ENCODE measurements at regions not wholly inside any gene's neighbourhood (a gene's known extent, or its start where the extent isn't known, plus 50 kb on each side); places are given as distances from the start of the nearest gene placed in this dataset.
"Not testable (repeated sequence)": the region's sequence is repeated elsewhere in the genome, so short reads cannot be mapped to it uniquely, and the experiment has no call there.

DNA sequence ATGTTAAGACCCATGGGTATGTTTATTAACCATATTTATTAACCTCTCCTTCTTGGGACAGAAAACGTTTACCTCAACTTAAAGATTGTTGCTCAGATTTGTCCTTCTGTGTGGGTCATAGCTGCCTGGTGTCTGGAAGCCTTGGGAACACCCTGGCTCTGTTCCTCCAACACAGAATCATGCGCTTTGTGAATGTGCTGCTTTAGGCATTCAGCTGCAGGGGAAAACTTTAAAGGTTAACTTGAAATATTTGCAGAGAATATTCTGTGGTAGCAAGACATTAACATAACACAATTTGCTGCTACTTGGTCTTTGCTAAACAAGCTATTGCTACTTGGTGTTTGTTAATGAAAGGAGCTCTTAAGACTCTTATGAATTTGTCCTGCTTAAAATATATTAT is 50.5 kb upstream of the THOC3 start:
- H3K27me3 ChIP-seq; H3K4me1 ChIP-seq; H3K4me3 ChIP-seq (replicated peaks in 1 of 3); H3K27ac ChIP-seq; DNase-seq; H3K9me3 ChIP-seq; H3K36me3 ChIP-seq; intact Hi-C loops (cut with DNase I): not testable (repeated sequence)
- no CpG with 5 or more reads among the region's 2 CpGs for WGBS, 2 donors

DNA sequence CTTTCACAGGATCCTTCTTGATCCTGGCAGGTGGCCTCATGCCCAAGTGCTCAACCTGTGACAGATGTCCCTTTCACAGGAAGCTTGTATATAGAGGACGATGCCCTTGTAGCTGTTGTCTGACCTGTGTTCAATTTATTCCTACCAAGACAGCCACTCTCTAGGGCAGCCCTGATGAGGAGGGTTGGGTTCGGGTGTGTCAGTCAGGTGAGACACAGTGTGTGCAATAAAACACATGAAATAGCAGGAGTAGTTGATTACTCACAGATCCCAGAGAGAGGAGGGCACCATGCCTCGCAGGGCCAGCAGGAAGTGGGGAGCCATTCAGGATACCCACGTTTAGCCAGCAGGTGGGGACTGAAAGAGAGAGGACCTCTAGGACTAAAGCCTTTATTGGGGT is 52.7 kb upstream of the THOC3 start:
- DNase-seq; intact Hi-C loops (cut with DNase I); H3K27me3 ChIP-seq; H3K36me3 ChIP-seq; H3K4me3 ChIP-seq (replicated peaks in 1 of 3); H3K9me3 ChIP-seq; H3K4me1 ChIP-seq; H3K27ac ChIP-seq: not testable (repeated sequence)
- no CpG with 5 or more reads among the region's 4 CpGs for whole genome bisulfite sequencing, 2 donors

DNA sequence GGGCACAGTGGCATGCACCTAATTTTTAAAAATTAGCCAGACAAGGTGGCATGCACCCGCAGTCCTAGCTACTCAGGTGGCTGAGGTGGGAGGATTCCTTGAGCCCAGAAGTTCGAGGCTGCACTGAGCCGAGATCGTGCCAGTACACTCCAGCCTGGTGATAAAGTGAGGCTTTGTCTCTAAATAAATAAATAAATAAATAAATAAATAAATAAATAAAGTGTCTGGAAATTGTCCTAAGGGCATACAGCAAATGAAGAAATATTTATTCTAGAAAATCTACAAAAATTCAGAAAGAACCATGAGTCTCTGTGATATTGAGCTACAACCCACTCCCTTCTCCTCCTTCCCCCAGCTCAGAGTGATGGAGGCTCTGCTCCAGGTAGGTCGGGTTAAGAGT is 55.4 kb upstream of the THOC3 start:
- H3K27ac ChIP-seq; H3K36me3 ChIP-seq; H3K27me3 ChIP-seq; H3K4me1 ChIP-seq; DNase-seq; H3K4me3 ChIP-seq (replicated peaks in 1 of 3); intact Hi-C loops (cut with DNase I); H3K9me3 ChIP-seq: not testable (repeated sequence)
- WGBS, 2 donors = 90% methylated on average over 4 of the region's 5 CpGs; no CpG with 5 or more reads in 1 of the 2 donors

DNA sequence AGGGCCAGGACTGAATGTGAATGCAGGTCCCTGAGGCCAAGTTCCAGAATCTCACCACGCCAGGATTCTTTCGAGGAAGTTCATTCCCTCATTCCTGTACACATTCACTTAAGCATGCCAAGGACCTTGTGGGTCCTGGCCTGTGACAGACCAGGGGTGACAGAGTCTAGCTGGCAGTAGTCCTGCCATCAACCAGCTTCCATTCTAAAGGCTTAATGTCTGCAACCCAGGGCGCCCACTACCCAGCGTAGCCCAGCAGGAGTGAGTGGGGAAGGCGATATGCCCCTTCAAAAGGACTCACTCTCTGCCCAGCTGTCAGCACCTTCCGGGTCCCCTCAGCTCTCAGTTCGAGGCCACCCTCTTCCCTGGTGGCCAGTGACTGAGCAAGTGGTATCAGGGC is 61.3 kb upstream of the THOC3 start:
- intact Hi-C loops (cut with DNase I); DNase-seq; H3K27me3 ChIP-seq; H3K9me3 ChIP-seq; H3K36me3 ChIP-seq; H3K4me3 ChIP-seq (replicated peaks in 1 of 3); H3K27ac ChIP-seq; H3K4me1 ChIP-seq: not testable (repeated sequence)
- 96% methylated on average over 3 of the region's 7 CpGs; no CpG with 5 or more reads in 1 of the 2 donors for WGBS, 2 donors

DNA sequence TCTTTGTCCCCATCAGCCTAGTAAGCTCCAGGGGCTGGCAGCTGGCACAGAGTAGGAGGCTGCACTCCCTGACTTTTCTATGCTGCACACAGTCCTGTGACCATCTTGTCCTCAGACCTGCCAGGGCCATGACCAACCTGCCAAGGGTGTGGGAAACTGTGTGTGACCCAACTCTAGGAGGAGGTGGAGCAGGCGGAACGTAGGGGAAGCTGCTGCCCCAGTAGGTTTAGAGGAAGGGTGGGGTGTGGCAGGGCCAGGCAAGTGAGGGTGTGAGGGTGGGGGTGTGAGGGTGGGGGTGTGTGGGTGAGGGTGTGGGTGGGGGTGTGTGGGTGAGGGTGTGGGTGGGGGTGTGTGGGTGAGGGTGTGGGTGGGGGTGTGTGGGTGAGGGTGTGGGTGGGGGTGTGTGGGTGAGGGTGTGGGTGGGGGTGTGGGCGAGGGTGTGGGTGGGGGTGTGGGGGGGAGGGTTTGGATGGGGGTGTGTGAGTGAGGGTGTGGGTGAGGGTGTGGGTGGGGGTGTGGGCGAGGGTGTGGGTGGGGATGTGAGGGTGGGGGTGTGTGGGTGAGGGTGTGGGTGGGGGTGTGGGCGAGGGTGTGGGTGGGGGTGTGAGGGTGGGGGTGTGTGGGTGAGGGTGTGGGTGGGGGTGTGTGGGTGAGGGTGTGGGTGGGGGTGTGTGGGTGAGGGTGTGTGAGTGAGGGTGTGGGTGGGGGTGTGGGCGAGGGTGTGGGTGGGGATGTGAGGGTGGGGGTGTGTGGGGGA is 62.4 kb upstream of the THOC3 start:
- H3K27me3 ChIP-seq; H3K36me3 ChIP-seq; H3K4me1 ChIP-seq; H3K27ac ChIP-seq; H3K4me3 ChIP-seq (replicated peaks in 1 of 3); DNase-seq; intact Hi-C loops (cut with DNase I); H3K9me3 ChIP-seq: not testable (repeated sequence)
- WGBS, 2 donors = no CpG with 5 or more reads among the region's 6 CpGs

DNA sequence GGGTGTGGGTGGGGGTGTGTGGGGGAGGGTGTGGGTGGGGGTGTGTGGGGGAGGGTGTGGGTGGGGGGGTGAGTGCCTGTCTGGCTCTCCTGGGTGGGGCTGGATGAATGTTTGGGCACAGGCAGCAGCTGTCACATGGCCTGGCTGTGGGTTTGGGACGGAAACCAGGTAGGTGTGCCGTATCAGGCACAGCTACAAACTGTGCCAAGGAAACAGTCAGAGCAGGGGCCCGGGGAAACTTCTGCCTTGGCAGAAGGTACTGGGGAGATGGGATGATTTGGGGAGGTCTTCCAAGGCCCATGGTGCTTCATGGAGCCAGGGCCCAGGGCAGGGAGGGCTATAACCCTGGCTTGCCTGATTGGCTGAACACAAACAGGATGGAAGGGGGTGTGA is 63.0 kb upstream of the THOC3 start:
- H3K9me3 ChIP-seq; H3K27me3 ChIP-seq; H3K36me3 ChIP-seq; H3K4me3 ChIP-seq (replicated peaks in 1 of 3); DNase-seq; H3K27ac ChIP-seq; intact Hi-C loops (cut with DNase I); H3K4me1 ChIP-seq: not testable (repeated sequence)
- no CpG with 5 or more reads among the region's 3 CpGs for WGBS, 2 donors

DNA sequence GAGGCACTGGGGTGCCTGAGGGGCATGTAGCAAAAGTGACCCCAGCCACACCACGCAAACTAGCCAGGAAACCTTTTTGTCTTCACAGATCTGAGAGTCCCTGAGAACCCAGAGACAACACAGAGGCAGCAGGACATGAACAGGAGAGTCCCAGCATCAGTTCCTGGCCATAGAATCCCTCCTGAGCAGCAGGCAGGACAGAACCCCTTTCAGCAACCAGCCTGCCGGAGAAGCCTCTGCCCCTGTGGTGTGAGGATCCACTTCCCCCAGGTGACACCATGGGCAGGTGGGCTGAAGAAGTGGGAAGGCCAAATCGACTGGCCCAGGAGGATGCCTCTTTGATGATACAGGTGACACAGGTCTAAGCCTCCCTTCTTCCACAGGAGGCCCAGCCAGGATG is 65.1 kb upstream of the THOC3 start:
- intact Hi-C loops (cut with DNase I) = not testable (repeated sequence)
- WGBS, 2 donors = 63 to 83% methylated on average over 1 to 2 of the region's 3 CpGs

DNA sequence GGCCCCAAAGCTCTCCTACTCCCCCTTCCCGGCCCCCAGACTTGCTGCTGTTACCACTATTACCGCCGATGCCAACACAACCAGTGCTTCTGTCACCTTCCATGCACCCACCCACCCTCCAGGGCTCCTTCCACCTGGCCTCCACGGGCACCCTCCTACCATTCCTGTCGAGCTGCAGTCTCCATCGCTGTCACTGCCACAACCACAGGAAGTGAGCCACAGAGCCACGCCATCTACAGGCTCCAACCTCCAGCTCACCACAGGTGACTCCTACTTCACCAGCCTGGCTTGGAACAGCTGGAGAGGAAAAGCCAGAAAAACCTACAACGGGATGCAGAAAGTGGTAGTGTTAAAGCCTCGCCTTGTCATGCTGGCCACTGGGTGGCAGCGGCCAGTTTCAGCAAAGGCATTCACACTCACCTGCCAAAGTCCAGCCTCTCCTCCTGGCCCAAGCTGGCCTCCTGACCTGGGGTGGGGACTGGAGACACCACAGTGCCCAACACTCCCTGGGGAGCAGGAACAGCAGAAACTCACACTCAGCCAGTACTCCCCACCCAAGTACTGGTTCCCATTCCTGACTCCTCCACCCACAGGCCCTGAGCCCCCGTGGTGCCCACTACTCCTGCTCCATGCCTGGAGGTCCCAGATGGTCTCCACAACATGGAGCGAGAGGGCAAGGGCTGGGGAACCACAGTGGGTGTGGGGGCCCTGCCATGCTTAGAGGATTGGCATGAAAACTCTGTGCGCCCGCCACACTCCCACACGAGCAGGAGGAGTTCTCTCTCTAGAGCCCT is 66.5 kb upstream of the THOC3 start:
- H3K4me3 ChIP-seq (replicated peaks in 1 of 3); intact Hi-C loops (cut with DNase I); H3K27ac ChIP-seq; H3K4me1 ChIP-seq; H3K9me3 ChIP-seq; H3K27me3 ChIP-seq; DNase-seq; H3K36me3 ChIP-seq: not testable (repeated sequence)
- 100% methylated on average over 4 of the region's 15 CpGs; no CpG with 5 or more reads in 1 of the 2 donors for WGBS, 2 donors

More for the DNA sequence above, 65.1 kb upstream of the THOC3 start:
- H3K27me3 ChIP-seq; H3K4me3 ChIP-seq (replicated peaks in 1 of 3); H3K27ac ChIP-seq; H3K36me3 ChIP-seq; H3K9me3 ChIP-seq; H3K4me1 ChIP-seq; DNase-seq: not testable (repeated sequence)

DNA sequence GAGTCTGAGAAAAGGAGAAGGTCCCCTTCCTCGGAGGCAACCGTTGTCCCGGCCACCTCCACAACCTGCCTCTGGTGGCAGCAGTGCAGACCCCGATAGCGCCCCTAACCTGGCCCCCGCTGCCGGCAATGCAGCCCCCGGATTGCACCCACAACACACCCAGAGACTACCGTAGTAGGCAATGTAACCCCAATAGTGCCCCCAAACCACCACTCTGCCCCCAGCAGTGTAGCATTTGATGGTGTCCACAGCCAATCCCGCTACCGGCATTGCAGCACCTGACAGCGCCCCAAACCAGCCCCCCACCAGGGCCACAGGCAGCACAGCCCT is 67.1 kb upstream of the THOC3 start:
- WGBS, 2 donors = 85% methylated on average over 2 of the region's 12 CpGs; no CpG with 5 or more reads in 1 of the 2 donors
- H3K36me3 ChIP-seq; H3K9me3 ChIP-seq; H3K4me3 ChIP-seq (replicated peaks in 1 of 3); intact Hi-C loops (cut with DNase I); H3K4me1 ChIP-seq; DNase-seq; H3K27me3 ChIP-seq; H3K27ac ChIP-seq: not testable (repeated sequence)

DNA sequence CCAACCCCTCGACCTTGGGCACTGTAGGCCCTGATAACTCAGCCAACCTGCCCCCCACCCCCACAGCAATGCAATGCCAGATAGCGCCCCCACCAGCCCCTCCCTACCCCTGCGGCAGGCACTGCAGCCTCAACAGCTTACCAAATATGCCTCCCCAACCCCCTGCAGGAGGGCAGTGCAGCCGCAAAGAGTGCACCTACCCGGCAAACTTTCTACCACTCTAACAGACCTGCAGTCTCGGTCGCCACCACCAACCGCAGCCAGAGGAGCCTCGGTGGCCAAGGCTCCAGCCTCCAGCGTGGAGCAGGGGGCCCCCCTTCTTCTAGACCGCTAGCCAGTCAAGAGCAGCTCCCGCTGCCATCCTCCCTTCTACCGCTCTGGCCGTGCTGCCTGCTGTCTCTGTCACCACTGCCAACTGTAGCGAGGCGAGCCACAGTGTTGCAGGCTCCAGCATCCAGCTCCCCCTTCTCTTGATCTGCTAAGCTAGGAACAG is 67.7 kb upstream of the THOC3 start:
- H3K4me1 ChIP-seq; H3K9me3 ChIP-seq; DNase-seq; H3K27ac ChIP-seq; H3K4me3 ChIP-seq (replicated peaks in 1 of 3); intact Hi-C loops (cut with DNase I); H3K36me3 ChIP-seq; H3K27me3 ChIP-seq: not testable (repeated sequence)
- 80 to 95% methylated on average over 1 to 7 of the region's 16 CpGs for WGBS, 2 donors

DNA sequence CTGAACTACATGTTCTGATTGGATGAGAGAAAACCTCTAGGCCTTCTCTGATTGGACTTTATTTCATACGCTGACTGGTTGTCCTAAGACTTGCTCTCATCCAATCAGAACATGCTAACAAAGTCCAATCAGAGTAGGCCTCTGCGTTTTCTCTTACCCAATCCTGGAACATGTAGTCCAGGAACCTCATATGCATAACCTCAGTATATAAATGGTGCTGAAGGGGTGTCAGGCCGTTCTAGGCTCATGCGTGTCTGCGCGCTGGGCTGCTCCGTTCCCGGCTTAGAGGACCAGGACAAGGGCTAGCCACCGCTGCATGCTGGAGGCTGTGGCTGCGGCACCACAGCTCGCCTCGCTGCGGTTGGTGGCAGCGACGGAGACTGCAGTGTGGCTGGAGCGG is 68.3 kb upstream of the THOC3 start:
- 67 to 69% methylated on average over 11 to 15 of the region's 16 CpGs for WGBS, 2 donors
- H3K4me1 ChIP-seq; H3K4me3 ChIP-seq (replicated peaks in 1 of 3); intact Hi-C loops (cut with DNase I); H3K27me3 ChIP-seq; H3K27ac ChIP-seq; H3K9me3 ChIP-seq; DNase-seq; H3K36me3 ChIP-seq: not testable (repeated sequence)

DNA sequence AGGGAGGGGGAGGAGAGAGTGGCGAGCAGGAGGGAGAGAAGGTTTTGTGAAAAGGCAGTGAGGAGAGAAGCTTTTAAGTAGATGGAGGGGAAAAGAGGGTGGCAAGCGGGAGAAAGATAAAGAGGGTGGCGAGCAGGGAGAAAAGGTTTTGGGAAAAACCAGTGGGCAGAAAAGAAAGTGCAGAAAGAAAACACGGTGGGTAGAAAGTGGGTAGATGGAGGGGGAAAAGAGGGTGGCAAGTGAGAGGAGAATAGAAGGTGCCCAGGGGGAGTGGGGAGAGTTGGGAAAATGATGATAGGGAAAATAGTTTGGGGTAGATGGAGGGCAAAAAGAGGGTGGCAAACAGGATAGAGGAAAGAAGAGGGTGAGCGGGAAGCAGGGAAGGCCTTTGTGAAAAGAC is 69.1 kb upstream of the THOC3 start:
- H3K9me3 ChIP-seq; H3K4me1 ChIP-seq; H3K27ac ChIP-seq; H3K4me3 ChIP-seq (replicated peaks in 1 of 3); DNase-seq; H3K27me3 ChIP-seq; H3K36me3 ChIP-seq; intact Hi-C loops (cut with DNase I): not testable (repeated sequence)
- WGBS, 2 donors = 79 to 80% methylated on average over 5 of the region's 5 CpGs
